Gastroesophageal sphincter (tissue), 3 donors: ENCODE measurements at regions not wholly inside any gene's neighbourhood (a gene's known extent, or its start where the extent isn't known, plus 50 kb on each side); places are given as distances from the start of the nearest gene placed in this dataset.

Experiments
- CTCF ChIP-seq, 4 experiments: fragments of 200-600 bp in 2 of 4; fragments of 450-650 bp in 2 of 4; sonication (generic) in 1 of 4; IDR thresholded peaks; one replicate each; pipeline ENCODE4 v1.5.1; 2017 to 2019; ENCODE audit warnings: antibody characterized with exemption in 4 of 4, mild to moderate bottlenecking in 2 of 4, moderate library complexity in 2 of 4
- EP300 ChIP-seq: sonication (generic); formaldehyde crosslinking; IDR thresholded peaks from one replicate; pipeline ENCODE4 v1.6.1; 2017; ENCODE audit warnings: antibody characterized with exemption, mild to moderate bottlenecking
- POLR2A ChIP-seq, 2 donors: fragments of 450-650 bp; IDR thresholded peaks; one replicate each; pipeline ENCODE4 v1.6.1; 2017; ENCODE audit warnings: antibody characterized with exemption in 2 of 2, mild to moderate bottlenecking in 2 of 2, moderate library complexity in 1 of 2
- POLR2AphosphoS5 ChIP-seq: sonication (generic); formaldehyde crosslinking; IDR thresholded peaks from one replicate; pipeline ENCODE4 v1.6.1; 2017; ENCODE audit warnings: antibody characterized with exemption

- TF ChIP-seq POLR2A (IDR thresholded peaks at IDR 0.05) (no peak), CTCF (IDR thresholded peaks at IDR 0.05) (no peak), POLR2AphosphoS5 (no peak), EP300 (no peak)
Measured at GRCh38 chr16:5938607-5939006, 841.0 kb upstream of the EEF2KMT start.
